HG03460 (cell line): ENCODE measurements at regions not wholly inside any gene's neighbourhood (a gene's known extent, or its start where the extent isn't known, plus 50 kb on each side); places are given as distances from the start of the nearest gene placed in this dataset.
A peak's percentile ranks its signal among the peaks of the same experiment; 100 is the strongest.
"Not testable (repeated sequence)": the region's sequence is repeated elsewhere in the genome, so short reads cannot be mapped to it uniquely, and the experiment has no call there.

ENCODE experiments used
- ATAC-seq: cut with Tn5 transposase; IDR thresholded peaks from one replicate; pipeline ENCODE4 v1.9.1; 2021; ENCODE audit not compliant: unreplicated experiment

DNA sequence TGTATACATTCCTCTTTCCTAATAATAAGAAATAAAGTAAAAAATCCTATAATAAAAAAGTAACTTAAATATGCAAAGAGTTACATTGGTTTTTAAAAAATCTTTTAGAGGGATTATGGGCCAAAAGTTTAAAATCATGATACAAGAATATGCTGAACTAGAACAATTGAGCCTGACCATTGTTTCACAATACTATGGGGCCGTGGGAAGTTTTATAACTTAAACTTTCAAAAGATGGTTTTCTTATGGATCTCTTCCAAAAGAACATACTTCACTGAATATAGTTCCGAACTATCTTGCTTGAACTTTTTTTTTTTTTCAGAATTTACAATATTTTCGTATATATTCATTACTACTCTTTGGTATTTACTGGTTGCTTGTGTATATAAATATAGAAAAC lies 97.6 kb downstream of the NFKBIZ start:
- no peak for ATAC-seq

DNA sequence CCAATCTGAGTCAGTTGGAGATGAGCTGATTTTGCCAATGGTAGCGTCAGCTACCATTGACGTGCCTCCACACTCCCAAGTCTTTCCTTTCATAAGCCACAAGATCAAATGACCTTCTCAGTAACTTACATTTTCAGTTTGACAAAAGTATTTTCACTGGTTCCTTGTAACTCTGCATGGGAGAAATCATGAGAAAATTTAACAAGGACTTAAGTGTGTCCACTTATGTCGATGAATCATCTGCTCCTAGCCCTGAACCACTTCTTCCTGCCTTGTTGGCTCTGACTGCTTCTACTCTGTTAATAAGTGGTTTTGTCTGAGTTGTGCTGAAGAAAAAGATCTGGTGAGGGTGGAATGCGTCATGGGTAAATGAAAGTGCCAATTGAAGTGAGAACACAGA lies 101.2 kb downstream of the NFKBIZ start:
- peak; percentile 84 for ATAC-seq

DNA sequence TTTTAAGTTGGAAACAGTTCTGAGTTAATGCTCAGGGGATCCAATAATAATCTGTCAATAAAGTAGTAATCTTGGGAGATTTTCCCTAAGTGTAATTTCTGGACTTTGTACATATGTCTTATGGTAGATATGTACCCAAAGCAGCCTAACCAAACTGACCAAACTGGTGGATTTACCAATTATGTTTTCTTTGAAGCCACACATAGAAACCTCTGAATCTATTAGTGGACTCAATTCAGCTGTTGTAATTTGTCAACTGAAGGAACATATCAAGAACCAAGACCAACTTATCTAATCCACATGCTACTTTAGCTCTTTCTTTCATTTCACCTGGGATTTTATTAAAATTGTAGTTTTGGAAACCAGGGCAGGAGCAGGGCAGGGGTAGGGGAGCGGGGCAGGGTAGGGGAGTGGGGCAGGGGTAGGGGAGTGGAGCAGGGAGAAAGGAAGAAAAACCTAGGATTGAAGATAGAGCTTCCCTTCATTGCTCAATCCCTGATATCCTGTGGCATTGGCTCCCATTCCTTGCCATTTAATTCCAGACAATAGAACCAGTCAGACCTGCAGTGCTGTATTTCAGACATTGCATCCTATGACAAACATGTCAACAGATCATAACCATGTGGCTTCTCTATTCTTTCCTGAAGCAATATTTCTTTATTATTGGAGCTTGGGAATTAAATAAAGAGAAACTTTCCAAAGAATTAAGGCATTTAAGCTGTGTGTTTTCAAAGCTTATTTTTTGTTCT lies 101.8 kb downstream of the NFKBIZ start:
- peak; percentile 23 for ATAC-seq

DNA sequence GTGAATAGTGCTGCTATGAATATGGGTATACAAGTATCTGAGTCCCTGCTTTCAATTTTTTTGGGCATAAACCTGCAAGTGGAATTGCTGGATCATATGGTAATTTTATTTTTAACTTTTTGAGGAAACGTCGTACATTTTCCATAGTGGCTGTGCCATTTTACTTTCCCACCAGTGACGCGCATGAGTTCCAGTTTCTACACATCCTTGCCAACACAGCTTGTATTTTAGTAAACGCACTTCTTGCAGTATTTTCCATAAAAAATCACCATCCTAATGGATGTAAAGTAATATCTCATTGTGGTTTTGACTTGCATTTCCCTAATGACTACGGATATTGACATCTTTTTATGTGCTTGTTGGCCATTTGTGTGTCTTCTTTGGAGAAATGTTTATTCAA lies 105.0 kb downstream of the NFKBIZ start:
- no peak for ATAC-seq

DNA sequence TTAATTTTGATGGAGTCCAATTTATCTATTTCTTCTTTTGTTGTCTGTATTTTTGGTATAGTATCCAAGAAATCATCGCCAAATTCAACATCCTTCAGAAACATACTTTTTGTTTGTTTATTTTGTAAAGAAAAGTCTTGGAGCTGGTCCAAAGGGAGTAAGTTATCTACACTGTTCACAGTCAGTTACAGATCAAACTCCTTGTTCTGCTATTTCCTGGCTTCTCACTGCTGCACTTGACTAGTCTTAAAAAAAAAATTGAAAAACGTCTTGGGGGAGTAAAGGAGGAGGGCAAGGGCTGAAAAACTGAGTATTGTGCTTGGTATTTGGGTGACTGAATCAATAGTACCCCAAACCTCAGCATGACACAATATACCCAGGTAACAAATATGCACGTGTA lies 105.6 kb downstream of the NFKBIZ start:
- no peak for ATAC-seq

DNA sequence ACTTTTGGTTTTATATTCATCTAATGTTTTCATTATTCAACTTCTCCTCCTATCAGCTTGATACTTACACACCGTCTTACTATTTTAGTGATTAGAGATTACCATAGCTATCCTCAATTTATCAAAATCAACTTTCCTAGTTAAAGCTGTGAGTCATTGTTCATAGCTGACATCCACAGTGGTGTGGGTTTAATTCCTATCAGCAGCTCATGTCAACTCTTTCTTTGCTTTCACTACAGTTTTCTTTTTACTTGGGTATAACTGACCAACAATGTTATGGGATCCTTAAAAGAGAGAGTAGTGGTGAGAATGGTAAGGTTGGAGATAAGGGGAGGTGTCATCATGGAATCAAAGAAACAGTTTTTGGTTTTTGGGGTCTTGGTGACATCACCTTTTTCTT lies 112.7 kb downstream of the NFKBIZ start:
- ATAC-seq: no peak

DNA sequence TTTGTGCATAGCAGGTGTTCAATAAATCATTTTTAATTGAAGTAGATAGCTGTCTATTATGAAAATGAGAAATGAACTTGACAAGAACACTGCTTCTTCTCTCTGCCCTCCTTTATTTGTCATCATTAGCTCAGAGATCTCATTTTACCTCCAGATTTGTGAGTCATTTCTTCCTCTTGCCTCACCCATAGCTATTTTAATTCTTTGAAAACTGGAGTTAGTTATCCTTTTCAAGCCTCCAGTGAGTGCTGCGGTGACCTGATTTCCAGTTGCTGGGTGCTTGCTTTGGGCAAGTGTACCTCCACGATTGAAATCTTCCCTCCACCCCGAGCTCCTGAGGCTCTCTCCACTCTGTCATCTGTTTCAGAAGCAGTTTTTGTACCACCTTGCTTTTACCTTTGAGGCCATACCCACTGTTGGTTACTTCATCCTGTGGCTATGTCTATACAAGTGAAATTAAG lies 114.6 kb downstream of the NFKBIZ start:
- no peak for ATAC-seq

DNA sequence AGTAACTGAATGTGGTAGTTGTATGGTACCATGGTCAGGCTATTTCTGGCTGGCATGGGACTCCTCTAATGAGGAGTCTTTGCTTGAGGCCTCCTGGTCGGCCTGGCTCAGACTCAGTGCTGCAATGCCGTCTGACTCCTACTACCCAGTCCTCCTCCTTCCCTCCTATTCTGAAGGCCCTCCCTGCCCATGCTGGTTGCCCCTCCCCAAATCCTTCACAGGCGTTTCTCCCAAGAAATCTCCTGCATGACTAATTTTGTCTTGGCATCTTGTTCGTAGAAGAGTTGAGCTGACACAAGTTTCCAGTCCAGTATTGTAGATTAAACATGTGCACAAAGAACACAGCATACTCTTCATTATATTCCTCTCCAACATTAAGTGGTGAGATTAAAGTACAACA lies 115.5 kb downstream of the NFKBIZ start:
- ATAC-seq: no peak

DNA sequence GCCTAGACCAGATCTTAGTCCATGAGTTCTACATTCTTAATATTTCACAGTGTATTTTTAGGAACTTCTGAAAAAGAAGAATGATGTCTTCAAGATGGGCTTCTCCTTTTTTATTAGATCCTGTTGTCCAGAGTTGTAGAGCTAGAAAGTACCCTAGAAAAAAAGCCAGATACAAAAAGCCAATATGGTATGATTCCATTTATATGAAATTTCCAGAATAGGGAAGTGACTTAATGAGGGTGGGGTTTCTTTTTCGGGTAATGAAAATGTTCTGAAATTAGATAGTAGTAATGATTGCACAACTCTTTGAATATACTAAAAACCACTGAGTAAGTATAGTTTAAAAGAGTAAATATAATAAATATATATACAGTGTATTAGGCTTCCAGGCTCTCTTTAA lies 116.9 kb downstream of the NFKBIZ start:
- ATAC-seq: no peak

DNA sequence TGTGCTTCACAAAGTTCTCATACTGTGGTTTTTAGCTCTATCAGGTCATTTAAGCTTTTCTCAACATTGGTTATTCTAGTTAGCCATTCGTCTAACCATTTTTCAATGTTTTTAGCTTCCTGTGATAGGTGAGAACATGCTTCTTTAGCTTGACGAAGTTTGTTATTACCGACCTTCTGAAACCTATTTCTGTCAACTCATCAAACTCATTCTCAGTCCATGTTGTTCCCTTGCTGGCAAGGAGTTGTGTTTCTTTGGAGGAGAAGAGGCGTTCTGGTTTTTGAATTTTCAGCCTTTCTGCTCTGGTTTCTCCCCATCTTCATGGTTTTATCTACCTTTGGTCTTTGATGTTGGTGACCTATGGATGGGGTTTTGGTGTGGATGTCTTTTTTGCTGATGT lies 120.9 kb downstream of the NFKBIZ start:
- ATAC-seq: no peak

DNA sequence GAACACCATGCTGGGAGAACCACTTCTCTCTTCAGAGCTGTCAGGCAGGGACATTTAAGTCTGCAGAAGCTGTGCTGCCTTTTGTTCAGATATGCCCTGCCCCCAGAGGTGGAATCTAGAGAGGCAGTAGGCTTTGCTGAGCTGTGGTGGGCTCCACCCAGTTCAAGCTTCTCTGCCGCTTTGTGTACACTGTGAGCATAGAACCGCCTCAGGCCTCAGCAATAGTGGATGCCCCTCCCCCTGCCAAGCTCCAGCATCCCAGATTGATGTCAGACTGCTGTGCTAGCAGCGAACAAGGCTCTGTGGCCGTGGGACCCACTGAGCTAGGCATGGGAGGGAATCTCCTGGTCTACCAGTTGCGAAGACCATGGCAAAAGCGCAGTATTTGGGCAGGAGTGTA lies 121.6 kb downstream of the NFKBIZ start:
- no peak for ATAC-seq

DNA sequence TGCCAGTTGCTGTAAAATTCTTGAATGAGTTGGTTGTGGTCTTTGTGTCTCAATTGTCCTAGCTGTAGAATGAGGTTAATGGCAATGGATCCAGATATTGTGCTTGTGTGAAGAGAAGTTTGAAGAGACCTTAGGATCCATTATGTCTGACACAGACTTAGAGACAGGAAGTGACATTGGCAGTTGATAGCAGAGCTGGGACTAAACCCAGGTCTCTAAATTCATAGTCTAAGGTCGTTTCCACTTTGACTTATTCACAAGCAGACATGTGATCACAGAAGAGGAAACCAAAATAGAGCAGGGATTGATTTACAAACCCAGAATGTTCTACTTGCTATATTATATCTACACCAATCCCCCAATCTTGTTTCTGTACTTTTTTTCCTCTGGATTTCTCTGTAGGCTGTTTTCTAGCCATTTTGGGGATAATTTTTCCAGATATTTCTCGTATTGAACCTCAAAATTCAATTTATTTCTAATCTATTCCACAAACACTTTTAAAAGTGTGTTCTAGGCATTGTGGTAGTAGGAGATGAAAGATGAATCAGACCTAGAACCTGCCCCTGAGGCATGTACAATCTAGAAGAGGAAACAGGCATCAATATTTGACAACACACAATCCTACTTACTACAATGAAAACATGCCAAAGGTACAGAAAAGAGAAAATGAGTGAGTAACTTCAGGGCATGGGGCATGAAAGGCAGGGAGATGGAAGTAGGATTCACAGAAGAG lies 123.3 kb downstream of the NFKBIZ start:
- no peak for ATAC-seq

DNA sequence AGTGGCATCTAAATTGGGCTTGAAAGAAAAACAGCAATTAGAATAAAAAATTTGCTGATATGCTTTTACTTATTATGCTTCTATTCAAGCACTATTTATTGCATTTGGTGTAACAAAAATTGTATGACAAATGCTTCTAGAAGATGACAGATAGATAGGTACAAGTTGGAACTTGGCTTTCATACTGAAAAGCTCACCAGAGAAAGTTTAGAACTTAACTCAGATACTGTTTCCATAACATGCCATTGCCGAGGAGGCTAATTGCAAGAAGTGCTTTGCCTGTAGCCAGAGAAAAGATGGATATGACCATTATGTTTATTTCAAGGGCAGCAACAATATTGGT lies 123.8 kb downstream of the NFKBIZ start:
- no peak for ATAC-seq

DNA sequence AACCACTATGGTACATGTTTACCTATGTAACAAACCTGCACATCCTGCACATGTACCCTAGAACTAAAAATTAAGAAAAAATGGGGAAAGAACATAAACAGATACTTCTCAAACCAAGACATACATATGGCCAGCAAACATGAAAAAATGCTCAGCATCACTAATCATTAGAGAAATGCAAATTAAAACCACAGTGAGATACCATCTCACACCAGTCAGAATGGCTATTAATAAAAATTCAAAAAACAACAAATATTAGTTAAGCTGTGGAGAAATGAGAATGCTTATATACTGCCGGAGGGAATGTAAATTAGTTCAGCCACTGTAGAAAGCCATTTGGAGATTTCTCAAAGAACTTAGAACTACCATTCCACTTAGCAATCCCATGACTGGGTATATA lies 126.1 kb downstream of the NFKBIZ start:
- not testable (repeated sequence) for ATAC-seq

DNA sequence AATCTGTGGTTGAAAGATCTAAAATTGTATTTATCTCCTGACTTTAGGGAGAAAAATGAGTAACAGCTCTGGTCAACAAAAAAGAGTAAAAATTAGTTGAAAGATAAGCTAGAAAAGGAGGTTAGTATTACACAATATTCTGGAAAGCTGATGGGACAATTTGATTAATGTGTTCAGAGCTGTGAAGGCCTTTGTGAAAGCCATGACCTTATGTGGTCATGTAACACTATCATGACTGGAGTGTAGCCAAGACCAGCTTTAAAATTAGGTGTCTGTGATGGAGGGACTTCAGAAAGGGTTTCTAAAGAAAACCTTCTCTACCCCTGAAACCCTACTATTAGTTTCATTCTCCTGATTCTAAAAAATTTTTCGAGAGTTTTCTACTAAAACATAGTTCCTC lies 127.2 kb downstream of the NFKBIZ start:
- ATAC-seq: peak; percentile 95

DNA sequence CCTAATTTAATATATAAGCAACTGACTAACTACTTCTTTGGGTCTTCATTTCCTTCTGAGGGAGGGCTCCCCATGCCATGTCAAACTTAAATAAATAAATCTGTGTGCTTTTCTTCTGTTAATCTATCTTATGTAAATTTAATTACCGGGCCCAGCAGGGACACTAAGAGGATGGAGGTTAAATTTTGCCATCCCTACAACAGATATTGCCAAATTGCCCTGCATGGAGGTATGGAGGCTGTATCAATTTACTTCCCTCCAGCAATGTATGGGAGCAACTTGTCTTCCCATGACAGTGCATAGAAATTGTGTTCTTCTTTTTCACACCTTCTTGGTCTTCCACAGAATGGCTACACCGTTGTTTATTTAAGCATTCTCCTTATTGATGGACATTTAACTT lies 129.0 kb downstream of the NFKBIZ start:
- no peak for ATAC-seq

DNA sequence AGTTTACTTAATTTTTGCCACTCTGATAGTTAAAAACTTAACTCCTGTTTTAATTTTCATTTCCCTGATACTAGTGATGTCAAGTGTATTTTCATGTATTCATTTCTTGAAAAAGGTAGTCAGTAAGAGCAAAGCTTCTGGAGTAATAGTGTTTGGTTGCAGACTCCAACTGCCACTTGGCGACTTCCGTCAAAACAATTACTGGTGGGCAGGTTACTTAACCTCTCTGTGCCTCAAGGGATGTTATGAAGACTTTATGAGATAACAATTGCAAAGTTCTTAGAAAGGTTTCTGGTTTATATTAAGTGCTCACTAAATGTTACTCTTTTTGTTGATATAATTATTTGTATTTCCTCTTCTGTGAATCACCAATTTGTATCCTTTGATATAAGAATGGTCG lies 129.7 kb downstream of the NFKBIZ start:
- no peak for ATAC-seq

DNA sequence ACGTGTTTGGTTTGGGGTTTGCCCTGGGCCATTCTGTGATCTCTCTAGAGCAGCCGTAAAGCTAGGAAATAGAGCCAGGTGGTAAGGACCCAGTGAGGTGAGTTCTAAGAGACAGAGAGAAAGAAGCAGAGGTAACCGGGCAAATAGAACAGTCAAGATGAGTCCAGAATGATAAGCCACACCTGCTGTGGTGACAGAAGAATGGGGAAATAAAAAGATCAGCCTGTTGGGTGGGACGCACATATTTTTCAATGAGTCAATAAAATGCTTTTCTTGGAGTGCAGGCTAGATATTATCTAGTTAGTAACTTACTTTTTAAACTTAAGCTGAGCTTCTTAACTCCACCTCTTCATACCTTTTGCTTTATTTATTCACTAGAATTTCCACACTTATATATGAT lies 135.0 kb downstream of the NFKBIZ start:
- ATAC-seq: no peak

DNA sequence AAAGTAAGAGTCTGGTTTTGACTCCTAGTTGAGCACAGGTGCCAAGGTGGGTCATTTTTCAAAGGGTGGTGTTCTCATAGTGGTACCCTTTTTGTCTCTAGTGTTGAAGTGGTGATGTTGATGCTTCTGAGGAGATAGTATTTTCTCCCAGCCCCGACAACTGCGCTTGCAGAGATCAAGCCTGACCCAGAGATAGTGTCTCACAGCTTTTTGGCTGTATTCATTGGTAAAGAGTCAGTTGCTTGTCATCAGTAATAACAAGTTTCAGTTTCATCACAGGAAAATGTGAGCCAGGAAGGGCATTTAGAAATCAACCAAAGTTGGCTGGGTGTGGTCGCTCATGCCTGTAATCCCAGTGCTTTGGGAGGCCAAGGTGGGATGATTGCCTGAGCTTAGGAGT lies 139.3 kb downstream of the NFKBIZ start:
- peak; percentile 23 for ATAC-seq

DNA sequence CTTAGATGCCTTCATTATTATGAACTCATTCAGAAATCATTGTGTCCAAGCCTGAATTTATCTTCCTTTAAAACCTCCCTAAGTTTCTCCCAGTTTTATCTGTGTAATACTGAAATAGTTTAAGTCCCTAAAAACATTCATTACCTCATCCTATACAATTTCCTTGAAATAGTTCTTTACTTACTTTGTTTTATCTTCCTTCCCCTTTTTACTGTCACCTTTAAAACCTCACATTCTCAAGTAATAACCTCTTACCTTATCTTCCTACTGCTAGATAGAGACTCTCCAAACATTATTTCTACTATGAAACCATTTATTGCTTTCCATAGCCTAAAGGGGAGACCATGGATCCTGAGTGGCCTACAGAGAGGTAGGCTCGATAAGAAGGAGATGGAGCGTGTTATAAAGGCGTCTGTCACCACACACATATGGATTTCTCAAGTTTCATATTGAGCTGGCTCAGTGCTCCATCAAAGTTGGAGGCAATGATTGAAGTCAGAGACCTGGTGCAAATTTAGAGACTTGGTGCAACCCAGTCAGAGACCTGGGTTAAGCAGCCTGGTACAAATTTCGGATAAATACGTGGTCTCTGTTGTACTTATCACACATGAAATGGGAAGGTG lies 140.4 kb downstream of the NFKBIZ start:
- ATAC-seq: no peak

DNA sequence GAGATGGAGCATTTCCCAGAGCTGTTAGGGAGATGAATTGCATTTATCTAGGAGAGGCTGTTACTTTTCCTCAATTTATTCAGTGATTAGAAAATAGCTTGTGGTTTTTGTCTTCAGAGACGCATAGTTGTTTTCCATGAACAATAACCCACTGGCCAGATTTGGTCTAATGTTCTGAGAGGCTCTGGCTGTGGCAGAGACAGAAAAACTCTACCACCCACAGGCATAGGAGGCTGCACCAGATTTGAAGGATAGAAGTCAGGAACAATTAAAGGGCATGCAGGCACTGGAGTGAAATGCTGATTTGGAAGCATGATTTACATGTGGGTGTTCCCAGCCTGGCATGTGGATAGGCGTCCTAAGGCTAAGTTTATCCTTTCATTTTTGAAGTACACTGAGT lies 143.5 kb downstream of the NFKBIZ start:
- ATAC-seq: no peak

DNA sequence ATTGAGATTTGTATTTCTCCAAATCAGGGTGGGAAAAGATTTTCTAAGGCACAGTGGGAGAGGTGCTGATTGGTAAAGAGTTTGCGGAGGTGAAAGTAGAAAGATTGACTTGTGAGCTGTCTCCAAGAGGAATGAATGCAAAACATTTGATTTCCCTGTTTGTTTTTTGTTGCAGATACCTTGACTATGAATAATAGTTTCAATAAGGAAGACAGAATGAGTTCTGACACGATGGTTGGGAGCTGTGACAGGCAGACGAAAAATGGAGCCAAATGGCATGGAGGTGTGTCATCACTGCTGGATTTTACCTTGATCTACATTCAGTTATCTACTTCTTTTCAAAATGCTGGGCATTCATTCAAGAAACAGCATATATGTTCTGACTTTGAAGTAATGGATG lies 145.1 kb downstream of the NFKBIZ start:
- no peak for ATAC-seq
